ENCODE measurements at regions not wholly inside any gene's neighbourhood (a gene's known extent, or its start where the extent isn't known, plus 50 kb on each side); places are given as distances from the start of the nearest gene placed in this dataset.

GRCh38 chr12:105713606-105714305 lies 383.3 kb downstream of the C12orf75 start:
- TF ChIP-seq CTCF (IDR thresholded peaks at IDR 0.05 in 2 of 3, conservative IDR thresholded peaks at IDR 0.05 in 1 of 3; ENCODE audit: borderline replicate concordance in 1 of 3, insufficient read depth in 1 of 3, low read depth in 2 of 3, low read length in 2 of 3) (no peak), POLR2AphosphoS5 (IDR thresholded peaks at IDR 0.05; ENCODE audit: low read depth, low read length) (no peak), ZBTB33 (IDR thresholded peaks at IDR 0.05; ENCODE audit: extremely low read depth, insufficient replicate concordance, low read length) (no peak)
